ENCODE measurements at regions not wholly inside any gene's neighbourhood (a gene's known extent, or its start where the extent isn't known, plus 50 kb on each side); places are given as distances from the start of the nearest gene placed in this dataset.

DNA sequence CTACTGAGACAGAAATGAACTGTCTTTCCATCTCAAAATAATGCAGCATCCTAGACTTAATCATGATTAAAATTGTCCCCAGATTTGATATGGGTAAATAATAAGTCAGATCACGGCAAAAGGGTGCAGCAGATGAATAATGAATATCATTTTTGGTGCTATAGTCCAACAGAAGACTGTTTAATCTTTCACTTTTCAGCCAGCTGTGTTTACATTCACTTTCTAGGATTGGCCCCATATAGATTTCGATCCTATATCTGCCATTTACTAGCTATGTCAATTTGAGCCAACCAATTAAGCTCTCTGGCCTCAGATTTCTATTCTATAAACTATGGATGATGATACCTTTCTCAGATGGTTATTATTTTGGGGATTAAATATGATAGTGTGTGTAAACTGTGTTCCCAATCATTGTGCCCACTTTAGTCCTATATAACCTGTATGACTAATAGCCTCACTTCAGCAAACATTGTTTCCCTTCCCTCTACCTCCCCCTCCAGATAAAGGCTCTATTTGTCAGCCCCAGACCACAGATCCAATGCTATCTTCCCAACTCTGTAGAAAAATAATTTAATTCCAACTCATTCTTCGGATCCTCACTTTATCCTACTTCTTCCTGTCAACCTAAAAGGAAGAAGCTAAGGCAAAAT is 53.6 kb upstream of the NT5E start:
- DNase-seq (ENCODE audit: insufficient read length) = no peak
- TF ChIP-seq POLR2AphosphoS5 (IDR thresholded peaks at IDR 0.05; ENCODE audit: low read depth, low read length) = no peak
- TF ChIP-seq TAF1 (IDR thresholded peaks at IDR 0.05; ENCODE audit: borderline replicate concordance, low read depth, low read length) = no peak
- no peak for TF ChIP-seq POLR2A (IDR thresholded peaks at IDR 0.05; ENCODE audit: low read depth, low read length)
- no peak for FAIRE-seq

DNA sequence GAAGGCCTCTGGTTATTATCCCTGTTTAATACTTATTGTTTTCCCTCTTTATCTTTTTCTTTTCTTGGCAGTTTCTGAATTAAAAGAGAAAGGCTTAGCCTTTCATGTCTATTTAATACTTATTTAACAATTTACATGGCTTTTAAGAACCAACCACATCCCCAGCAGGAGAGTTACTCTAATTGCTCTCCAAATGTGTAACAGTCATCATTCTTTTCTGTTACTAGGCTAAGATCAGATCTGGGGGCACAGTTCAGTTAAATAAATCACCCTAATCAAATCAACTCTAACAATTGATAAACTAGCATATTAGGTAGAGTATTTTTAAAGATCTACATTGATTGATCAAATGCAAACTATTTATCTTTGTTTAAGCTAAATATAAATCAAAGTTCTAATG is 54.1 kb upstream of the NT5E start:
- no peak for DNase-seq (ENCODE audit: insufficient read length)
- FAIRE-seq = no peak
- TF ChIP-seq TAF1 (IDR thresholded peaks at IDR 0.05; ENCODE audit: borderline replicate concordance, low read depth, low read length) (no peak), POLR2AphosphoS5 (IDR thresholded peaks at IDR 0.05; ENCODE audit: low read depth, low read length) (no peak), POLR2A (IDR thresholded peaks at IDR 0.05; ENCODE audit: low read depth, low read length) (no peak)

GRCh38 chr6:85394853-85395538 is 54.9 kb upstream of the NT5E start:
- FAIRE-seq = no peak
- no peak for DNase-seq (ENCODE audit: insufficient read length)

GRCh38 chr6:85394199-85394598 is 55.7 kb upstream of the NT5E start:
- DNase-seq (ENCODE audit: insufficient read length) (no peak), FAIRE-seq (no peak)
- TF ChIP-seq POLR2A (IDR thresholded peaks at IDR 0.05; ENCODE audit: low read depth, low read length) = no peak
- no peak for TF ChIP-seq TAF1 (IDR thresholded peaks at IDR 0.05; ENCODE audit: borderline replicate concordance, low read depth, low read length)
- TF ChIP-seq POLR2AphosphoS5 (IDR thresholded peaks at IDR 0.05; ENCODE audit: low read depth, low read length) = no peak

More at GRCh38 chr6:85394853-85395538, 54.9 kb upstream of the NT5E start:
- no peak for TF ChIP-seq POLR2A (IDR thresholded peaks at IDR 0.05; ENCODE audit: low read depth, low read length)
- no peak for TF ChIP-seq POLR2AphosphoS5 (IDR thresholded peaks at IDR 0.05; ENCODE audit: low read depth, low read length)
- no peak for TF ChIP-seq TAF1 (IDR thresholded peaks at IDR 0.05; ENCODE audit: borderline replicate concordance, low read depth, low read length)

DNA sequence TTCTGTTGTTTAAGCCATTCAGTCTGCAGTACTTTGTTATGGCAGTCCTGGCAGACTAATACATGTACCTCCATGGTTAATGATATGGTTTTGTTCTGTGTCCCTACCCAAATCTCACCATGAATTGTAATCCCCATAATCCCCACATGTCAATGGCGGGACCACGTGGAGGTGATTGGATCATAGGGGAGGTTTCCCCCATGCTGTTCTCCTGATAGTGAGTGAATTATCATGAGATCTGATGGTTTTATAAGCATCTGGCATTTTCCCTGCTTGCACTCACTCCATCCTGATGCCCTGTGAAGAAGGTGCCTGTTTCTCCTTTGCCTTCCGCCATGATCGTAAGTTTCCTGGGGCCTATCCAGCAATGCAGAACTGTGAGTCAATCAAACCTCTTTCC is 57.5 kb upstream of the NT5E start:
- FAIRE-seq = no peak
- no peak for DNase-seq (ENCODE audit: insufficient read length)
- TF ChIP-seq POLR2AphosphoS5 (IDR thresholded peaks at IDR 0.05; ENCODE audit: low read depth, low read length) (no peak), TAF1 (IDR thresholded peaks at IDR 0.05; ENCODE audit: borderline replicate concordance, low read depth, low read length) (no peak), POLR2A (IDR thresholded peaks at IDR 0.05; ENCODE audit: low read depth, low read length) (no peak)

GRCh38 chr6:85390775-85391174 is 59.1 kb upstream of the NT5E start:
- FAIRE-seq (no peak), DNase-seq (ENCODE audit: insufficient read length) (no peak)
- TF ChIP-seq POLR2A (IDR thresholded peaks at IDR 0.05; ENCODE audit: low read depth, low read length) = no peak
- no peak for TF ChIP-seq TAF1 (IDR thresholded peaks at IDR 0.05; ENCODE audit: borderline replicate concordance, low read depth, low read length)
- no peak for TF ChIP-seq POLR2AphosphoS5 (IDR thresholded peaks at IDR 0.05; ENCODE audit: low read depth, low read length)

- no peak for FAIRE-seq
- no peak for DNase-seq (ENCODE audit: insufficient read length)
- no peak for TF ChIP-seq TAF1 (IDR thresholded peaks at IDR 0.05; ENCODE audit: borderline replicate concordance, low read depth, low read length)
- no peak for TF ChIP-seq POLR2AphosphoS5 (IDR thresholded peaks at IDR 0.05; ENCODE audit: low read depth, low read length)
- no peak for TF ChIP-seq POLR2A (IDR thresholded peaks at IDR 0.05; ENCODE audit: low read depth, low read length)
Observed at GRCh38 chr6:85390105-85390728, 59.7 kb upstream of the NT5E start.

DNA sequence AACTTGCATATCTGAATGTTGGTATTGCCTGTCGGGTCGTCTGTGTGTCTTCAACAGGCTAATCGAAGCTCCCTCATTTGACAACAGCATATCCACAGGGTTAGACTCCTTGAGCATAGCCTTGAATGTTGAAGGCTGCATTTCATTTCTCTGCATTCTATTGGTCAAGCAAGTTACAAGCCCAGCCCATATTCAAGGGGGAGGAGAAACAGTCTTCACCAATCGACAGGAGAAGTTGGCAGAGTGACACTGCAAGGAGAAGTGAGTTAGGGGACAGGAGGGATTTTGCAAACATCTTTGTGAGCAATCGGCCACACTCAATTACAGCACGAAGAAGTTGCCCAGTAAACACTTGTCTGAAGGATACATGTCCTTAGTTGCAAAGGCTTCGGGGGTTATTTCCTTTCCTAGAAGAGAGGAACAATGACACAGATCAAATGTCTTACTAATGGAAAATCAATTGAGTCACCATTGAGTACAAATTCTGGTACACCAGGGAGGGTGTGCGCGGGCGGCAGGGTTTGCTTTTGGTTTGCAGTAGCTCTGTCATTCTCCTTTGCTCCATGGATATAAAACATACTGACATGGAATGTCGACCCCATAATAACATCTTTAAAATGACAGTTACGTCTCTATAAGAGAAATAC is 60.6 kb upstream of the NT5E start:
- FAIRE-seq (no peak), DNase-seq (ENCODE audit: insufficient read length) (no peak)
- no peak for TF ChIP-seq POLR2A (IDR thresholded peaks at IDR 0.05; ENCODE audit: low read depth, low read length)
- no peak for TF ChIP-seq TAF1 (IDR thresholded peaks at IDR 0.05; ENCODE audit: borderline replicate concordance, low read depth, low read length)
- no peak for TF ChIP-seq POLR2AphosphoS5 (IDR thresholded peaks at IDR 0.05; ENCODE audit: low read depth, low read length)

- no peak for DNase-seq (ENCODE audit: insufficient read length)
- TF ChIP-seq TAF1 (IDR thresholded peaks at IDR 0.05; ENCODE audit: borderline replicate concordance, low read depth, low read length) (no peak), POLR2A (IDR thresholded peaks at IDR 0.05; ENCODE audit: low read depth, low read length) (no peak), POLR2AphosphoS5 (IDR thresholded peaks at IDR 0.05; ENCODE audit: low read depth, low read length) (no peak)
- no peak for FAIRE-seq
Observed at GRCh38 chr6:85388531-85388930, 61.4 kb upstream of the NT5E start.

DNA sequence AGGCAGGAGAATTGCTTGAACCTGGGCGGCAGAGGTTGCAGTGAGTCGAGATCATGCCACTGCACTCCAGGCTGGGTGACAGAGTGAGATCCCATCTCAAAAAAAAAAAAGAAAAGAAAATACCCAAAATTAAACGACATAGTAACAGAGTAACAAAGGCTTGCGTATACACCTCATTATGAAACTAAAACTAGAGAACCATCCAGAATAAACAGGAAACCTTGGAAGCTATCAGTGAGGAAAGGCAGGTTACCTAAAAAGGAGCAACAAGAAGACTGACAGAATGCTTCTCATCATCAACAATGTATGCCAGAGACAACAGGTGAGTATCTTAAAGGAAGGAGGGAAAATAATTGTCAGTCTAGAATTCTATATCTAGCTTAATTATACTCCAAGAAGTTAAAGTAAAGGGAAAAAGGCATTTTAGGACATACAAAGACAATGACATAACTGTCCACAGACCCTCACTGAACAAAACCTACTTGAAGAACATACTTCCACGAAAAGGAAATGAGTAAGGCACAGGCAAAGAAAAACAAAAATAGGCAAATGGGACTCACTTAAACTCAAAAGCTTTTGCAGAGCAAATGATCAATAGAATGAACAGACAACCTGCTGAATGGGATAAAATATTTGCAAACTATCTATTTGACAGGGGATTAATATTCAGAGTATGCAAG is 64.1 kb upstream of the NT5E start:
- FAIRE-seq = no peak
- TF ChIP-seq POLR2AphosphoS5 (IDR thresholded peaks at IDR 0.05; ENCODE audit: low read depth, low read length) (no peak), POLR2A (IDR thresholded peaks at IDR 0.05; ENCODE audit: low read depth, low read length) (no peak), TAF1 (IDR thresholded peaks at IDR 0.05; ENCODE audit: borderline replicate concordance, low read depth, low read length) (no peak)

GRCh38 chr6:85383042-85383441 is 66.8 kb upstream of the NT5E start:
- no peak for TF ChIP-seq POLR2AphosphoS5 (IDR thresholded peaks at IDR 0.05; ENCODE audit: low read depth, low read length)
- no peak for TF ChIP-seq POLR2A (IDR thresholded peaks at IDR 0.05; ENCODE audit: low read depth, low read length)
- TF ChIP-seq TAF1 (IDR thresholded peaks at IDR 0.05; ENCODE audit: borderline replicate concordance, low read depth, low read length) = no peak
- FAIRE-seq = no peak
- no peak for DNase-seq (ENCODE audit: insufficient read length)

More for the DNA sequence above, 64.1 kb upstream of the NT5E start:
- no peak for DNase-seq (ENCODE audit: insufficient read length)

All from GM12892 (cell line).